H9 (cell line): ENCODE measurements at regions not wholly inside any gene's neighbourhood (a gene's known extent, or its start where the extent isn't known, plus 50 kb on each side); places are given as distances from the start of the nearest gene placed in this dataset.

Experiments used
- DNase-seq: peaks from one replicate; pipeline ENCODE4 v3.0.0-alpha.2; 2017
- H2AFZ ChIP-seq: one replicate; pipeline ENCODE4 v1.6.1; 2013; ENCODE audit warnings: mild to moderate bottlenecking, low read length, control low read depth, moderate library complexity
- H2AK5ac ChIP-seq: 2 replicates; pipeline ENCODE4 v1.6.1; 2013; ENCODE audit warnings: low read length, control low read depth, mixed read lengths; ENCODE audit not compliant: insufficient read length
- H2BK120ac ChIP-seq: one replicate; pipeline ENCODE4 v1.6.1; 2013; ENCODE audit warnings: low read depth, mild to moderate bottlenecking, low read length, control low read depth, inconsistent platforms; ENCODE audit not compliant: poor library complexity, severe bottlenecking
- H2BK12ac ChIP-seq: 2 replicates; pipeline ENCODE4 v1.6.1; 2013; ENCODE audit warnings: low read length, control low read depth, mixed read lengths, low read depth; ENCODE audit not compliant: insufficient read length
- H2BK15ac ChIP-seq: 2 replicates; pipeline ENCODE4 v1.6.1; 2013; ENCODE audit warnings: low read depth, low read length, control low read depth
- H2BK20ac ChIP-seq: one replicate; pipeline ENCODE4 v1.6.1; 2013; ENCODE audit warnings: low read depth, mild to moderate bottlenecking, low read length, control low read depth, inconsistent platforms; ENCODE audit not compliant: poor library complexity, severe bottlenecking
- H2BK5ac ChIP-seq: 2 replicates; pipeline ENCODE4 v1.6.1; 2013; ENCODE audit warnings: low read length, control low read depth, mixed read lengths; ENCODE audit not compliant: insufficient read length
- H3K14ac ChIP-seq: 2 replicates; pipeline ENCODE4 v1.6.1; 2013; ENCODE audit warnings: low read length, control low read depth; ENCODE audit not compliant: insufficient read depth
- H3K18ac ChIP-seq: 2 replicates; pipeline ENCODE4 v1.6.1; 2013; ENCODE audit warnings: low read depth, mild to moderate bottlenecking, mixed read lengths, low read length, control low read depth; ENCODE audit not compliant: insufficient read length
- H3K23ac ChIP-seq: 2 replicates; pipeline ENCODE4 v1.6.1; 2013; ENCODE audit warnings: low read length, control low read depth, mixed read lengths, low read depth; ENCODE audit not compliant: insufficient read length
- H3K23me2 ChIP-seq: 2 replicates; pipeline ENCODE4 v1.6.1; 2013; ENCODE audit warnings: low read depth, mild to moderate bottlenecking, mixed read lengths, low read length, control low read depth; ENCODE audit not compliant: insufficient read length, poor library complexity, severe bottlenecking
- H3K27ac ChIP-seq: 2 replicates; pipeline ENCODE4 v1.5.1; 2013; ENCODE audit warnings: low read length, control low read depth, mixed read lengths, low read depth; ENCODE audit not compliant: insufficient read length
- H3K27me3 ChIP-seq: 2 replicates; pipeline ENCODE4 v1.6.1; 2013; ENCODE audit warnings: low read length, control low read depth, inconsistent platforms; ENCODE audit not compliant: insufficient read depth
- H3K4ac ChIP-seq: 2 replicates; pipeline ENCODE4 v1.6.1; 2013; ENCODE audit warnings: low read depth, mild to moderate bottlenecking, control low read depth, inconsistent platforms, low read length, moderate library complexity
- H3K4me1 ChIP-seq: 2 replicates; pipeline ENCODE4 v1.6.1; 2013; ENCODE audit warnings: low read length, control low read depth, inconsistent platforms; ENCODE audit not compliant: insufficient read depth
- H3K4me2 ChIP-seq: 2 replicates; pipeline ENCODE4 v1.6.1; 2013; ENCODE audit warnings: low read length, control low read depth, mixed read lengths; ENCODE audit not compliant: insufficient read length, insufficient read depth
- H3K56ac ChIP-seq: 2 replicates; pipeline ENCODE4 v1.6.1; 2013; ENCODE audit warnings: low read depth, mild to moderate bottlenecking, mixed read lengths, low read length, control low read depth; ENCODE audit not compliant: insufficient read length
- H3K79me1 ChIP-seq: 2 replicates; pipeline ENCODE4 v1.6.1; 2013; ENCODE audit warnings: low read depth, mild to moderate bottlenecking, moderate library complexity, low read length, control low read depth, inconsistent platforms; ENCODE audit not compliant: insufficient read depth, poor library complexity, severe bottlenecking
- H3K79me2 ChIP-seq: 2 replicates; pipeline ENCODE4 v1.6.1; 2013; ENCODE audit warnings: low read length, control low read depth, inconsistent platforms; ENCODE audit not compliant: insufficient read depth
- H3K9ac ChIP-seq: 2 replicates; pipeline ENCODE4 v1.6.1; 2013; ENCODE audit warnings: low read length, control low read depth, mixed read lengths; ENCODE audit not compliant: insufficient read length; ENCODE audit errors: extremely low read depth
- H3K9me3 ChIP-seq: one replicate; pipeline ENCODE4 v1.6.1; 2013; ENCODE audit warnings: low read depth, low read length, inconsistent platforms; ENCODE audit not compliant: control insufficient read depth
- H3T11ph ChIP-seq: one replicate; pipeline ENCODE4 v1.6.1; 2013; ENCODE audit warnings: mild to moderate bottlenecking, low read length, control low read depth, inconsistent platforms
- H4K20me1 ChIP-seq: one replicate; pipeline ENCODE4 v1.6.1; 2013; ENCODE audit not compliant: control insufficient read depth, insufficient read length, insufficient read depth
- H4K5ac ChIP-seq: 2 replicates; pipeline ENCODE4 v1.6.1; 2013; ENCODE audit warnings: low read depth, mild to moderate bottlenecking, mixed read lengths, low read length, control low read depth; ENCODE audit not compliant: insufficient read length
- H4K8ac ChIP-seq: replicated peaks from 2 replicates; pipeline ENCODE4 v1.6.1; 2013; ENCODE audit warnings: low read length, control low read depth, mixed read lengths, low read depth; ENCODE audit not compliant: insufficient read length
- H4K91ac ChIP-seq: 2 replicates; pipeline ENCODE4 v1.6.1; 2013; ENCODE audit warnings: low read depth, mild to moderate bottlenecking, moderate library complexity, mixed read lengths, low read length, control low read depth; ENCODE audit not compliant: insufficient read length
- H3K27ac Mint-ChIP-seq, 3 experiments: 2 replicates in 2 of 3; 3 replicates in 1 of 3; pipeline ENCODE4 v1.8.0; 2020 to 2021; ENCODE audit warnings: mixed read lengths in 3 of 3, mild to moderate bottlenecking in 1 of 3, moderate library complexity in 1 of 3
- H3K27me3 Mint-ChIP-seq: 2 replicates; pipeline ENCODE4 v1.8.0; 2021; ENCODE audit warnings: low read depth, mild to moderate bottlenecking, moderate library complexity, mixed read lengths
- H3K36me3 Mint-ChIP-seq, 3 experiments: 2 replicates in 2 of 3; 3 replicates in 1 of 3; pipeline ENCODE4 v1.8.0; 2020 to 2021; ENCODE audit warnings: low read depth in 3 of 3, mixed read lengths in 3 of 3; ENCODE audit not compliant: insufficient read depth in 1 of 3
- H3K4me1 Mint-ChIP-seq, 2 experiments: 2 replicates each; pipeline ENCODE4 v1.8.0; 2020; ENCODE audit warnings: mixed read lengths in 2 of 2
- H3K4me3 Mint-ChIP-seq, 2 experiments: 2 replicates in 1 of 2; 3 replicates in 1 of 2; pipeline ENCODE4 v1.8.0; 2020 to 2021; ENCODE audit warnings: mild to moderate bottlenecking in 2 of 2, mixed read lengths in 2 of 2, moderate library complexity in 1 of 2
- H3K9me3 Mint-ChIP-seq, 2 experiments: 2 replicates in 1 of 2; 3 replicates in 1 of 2; pipeline ENCODE4 v1.8.0; 2020; ENCODE audit warnings: mild to moderate bottlenecking in 2 of 2, mixed read lengths in 2 of 2, moderate library complexity in 1 of 2
- CTCF ChIP-seq: fragments of 200-600 bp; sonication (generic); conservative IDR thresholded peaks from 3 replicates; pipeline ENCODE4 v1.8.0; 2021; ENCODE audit warnings: antibody characterized with exemption, mild to moderate bottlenecking
- WGBS: extraction: QIAGEN DNeasy Blood & Tissue Kit; methylation state at CpG from one replicate; pipeline ENCODE4 v1.1.7; 2013; ENCODE audit warnings: missing lambda C conversion rate, low lambda C conversion rate, mixed read lengths; ENCODE audit not compliant: insufficient read length; ENCODE audit errors: extremely low coverage; 5-methylcytosine and 5-hydroxymethylcytosine counted together

- Histone ChIP-seq H3K14ac (no peak overlapping the region), H2BK12ac (no peak overlapping the region), H3K79me2 (no peaks in the 10 kb centered on the region), H4K5ac (no peak overlapping the region), H3K56ac (no peak overlapping the region), H3K4ac (no peak overlapping the region), H3K27ac (no peak overlapping the region), H3K79me1 (no peaks in the 10 kb centered on the region), H2BK5ac (no peak overlapping the region), H2BK20ac (no peak overlapping the region), H2AK5ac (no peak overlapping the region), H3K23me2 (no peaks in the 10 kb centered on the region), H3K18ac (no peak overlapping the region), H2BK15ac (no peak overlapping the region), H2AFZ (no peak overlapping the region), H3T11ph (no peak overlapping the region), H3K9me3 (no peaks in the 10 kb centered on the region), H4K91ac (no peak overlapping the region), H3K27me3 (no peaks in the 10 kb centered on the region), H3K4me2 (no peak overlapping the region), H3K23ac (no peak overlapping the region), H3K4me1 (no peaks in the 10 kb centered on the region; the same call in 1 of the 2 replicates), H3K9ac (no peak overlapping the region), H4K20me1 (no peaks in the 10 kb centered on the region), H4K8ac (no peak overlapping the region), H2BK120ac (no peak overlapping the region)
- no peak for TF ChIP-seq CTCF
- no peak overlapping the region for H3K4me3 Mint-ChIP-seq
- DNase-seq = no peak
- H3K27me3 Mint-ChIP-seq = no peaks in the 10 kb centered on the region; the same call in 1 of the 2 replicates
- H3K27ac Mint-ChIP-seq = no peak overlapping the region
- no CpG with 5 or more reads among the region's 2 CpGs for WGBS
- H3K4me1 Mint-ChIP-seq = peaks cover 10 to 12% of the 10 kb centered on the region in 2 experiments
- H3K36me3 Mint-ChIP-seq = no peaks in the 10 kb centered on the region
- no peaks in the 10 kb centered on the region for H3K9me3 Mint-ChIP-seq
These were observed 359.9 kb upstream of the XYLT1 start for GRCh38 chr16:17830651-17831050.
